ENCODE measurements at regions not wholly inside any gene's neighbourhood (a gene's known extent, or its start where the extent isn't known, plus 50 kb on each side); places are given as distances from the start of the nearest gene placed in this dataset.

- H2AFZ ChIP-seq, result no peak overlapping the region
- no peaks in the 10 kb centered on the region for H3F3A ChIP-seq (replicated peaks; ENCODE audit: low read depth)
- no peaks in the 10 kb centered on the region for H3K9me3 Mint-ChIP-seq
- no peak overlapping the region for H3K27ac Mint-ChIP-seq
- ATAC-seq (no peak), DNase-seq (ENCODE audit: low spot score) (no peak)
- no peaks in the 10 kb centered on the region for H3K4me1 ChIP-seq (ENCODE audit: insufficient read depth)
- no peaks in the 10 kb centered on the region for H3K9me2 ChIP-seq (ENCODE audit: insufficient read depth)
- H3K36me3 Mint-ChIP-seq (ENCODE audit: low read depth), result no peaks in the 10 kb centered on the region
- H3K27me3 ChIP-seq (ENCODE audit: insufficient read depth), result no peaks in the 10 kb centered on the region
- H3K36me3 ChIP-seq (ENCODE audit: insufficient read depth), result no peaks in the 10 kb centered on the region
- no peaks in the 10 kb centered on the region for H3K4me1 Mint-ChIP-seq
- H3K79me2 ChIP-seq (replicated peaks; ENCODE audit: insufficient read depth), result no peaks in the 10 kb centered on the region
- no peak overlapping the region for H3K27ac ChIP-seq (ENCODE audit: low read depth)
- H4K20me1 ChIP-seq (replicated peaks; ENCODE audit: insufficient read depth), result no peaks in the 10 kb centered on the region
- TF ChIP-seq REST (IDR thresholded peaks at IDR 0.05; ENCODE audit: unreplicated experiment), result no peak
- no peak for TF ChIP-seq CTCF (conservative IDR thresholded peaks at IDR 0.05; ENCODE audit: low read depth in 2 of 2)
- TF ChIP-seq CREB1 (CRISPR knock-in tag; IDR thresholded peaks at IDR 0.05; ENCODE audit: low read depth), result no peak
- TF ChIP-seq EZH2 (IDR thresholded peaks at IDR 0.05; ENCODE audit: low read depth, unreplicated experiment), result no peak
- TF ChIP-seq STAT1 (IDR thresholded peaks at IDR 0.05; ENCODE audit: unreplicated experiment), result no peak
- no peak for TF ChIP-seq NANOG (IDR thresholded peaks at IDR 0.05; ENCODE audit: borderline replicate concordance)
- TF ChIP-seq ETS1 (IDR thresholded peaks at IDR 0.05), result no peak
- TF ChIP-seq ZNF114 (CRISPR knock-in tag; IDR thresholded peaks at IDR 0.05), result no peak
- no peak for TF ChIP-seq EZH2phosphoT487 (IDR thresholded peaks at IDR 0.05; ENCODE audit: unreplicated experiment)
- no peak for TF ChIP-seq ZNF331 (CRISPR knock-in tag; IDR thresholded peaks at IDR 0.05; ENCODE audit: low read depth)
- no peak for TF ChIP-seq ZNF462 (CRISPR knock-in tag; IDR thresholded peaks at IDR 0.05)
- TF ChIP-seq POLR2AphosphoS5 (IDR thresholded peaks at IDR 0.05; ENCODE audit: low read depth), result no peak
- no peak for TF ChIP-seq JUNB (IDR thresholded peaks at IDR 0.05; ENCODE audit: unreplicated experiment)
- no peak overlapping the region for H3K4me2 ChIP-seq
- H3K4me3 ChIP-seq, result no peak overlapping the region
- H3K4me3 Mint-ChIP-seq, result no peak overlapping the region
- no peaks in the 10 kb centered on the region for H3K27me3 Mint-ChIP-seq (ENCODE audit: insufficient read depth, low read depth, poor library complexity)
Observed at GRCh38 chr3:117846238-117846637, 1136.7 kb downstream of the TUSC7 start.

Measured in GM23338 (cell line).